ENCODE measurements at regions not wholly inside any gene's neighbourhood (a gene's known extent, or its start where the extent isn't known, plus 50 kb on each side); places are given as distances from the start of the nearest gene placed in this dataset.
"Not testable (repeated sequence)": the region's sequence is repeated elsewhere in the genome, so short reads cannot be mapped to it uniquely, and the experiment has no call there.

DNA sequence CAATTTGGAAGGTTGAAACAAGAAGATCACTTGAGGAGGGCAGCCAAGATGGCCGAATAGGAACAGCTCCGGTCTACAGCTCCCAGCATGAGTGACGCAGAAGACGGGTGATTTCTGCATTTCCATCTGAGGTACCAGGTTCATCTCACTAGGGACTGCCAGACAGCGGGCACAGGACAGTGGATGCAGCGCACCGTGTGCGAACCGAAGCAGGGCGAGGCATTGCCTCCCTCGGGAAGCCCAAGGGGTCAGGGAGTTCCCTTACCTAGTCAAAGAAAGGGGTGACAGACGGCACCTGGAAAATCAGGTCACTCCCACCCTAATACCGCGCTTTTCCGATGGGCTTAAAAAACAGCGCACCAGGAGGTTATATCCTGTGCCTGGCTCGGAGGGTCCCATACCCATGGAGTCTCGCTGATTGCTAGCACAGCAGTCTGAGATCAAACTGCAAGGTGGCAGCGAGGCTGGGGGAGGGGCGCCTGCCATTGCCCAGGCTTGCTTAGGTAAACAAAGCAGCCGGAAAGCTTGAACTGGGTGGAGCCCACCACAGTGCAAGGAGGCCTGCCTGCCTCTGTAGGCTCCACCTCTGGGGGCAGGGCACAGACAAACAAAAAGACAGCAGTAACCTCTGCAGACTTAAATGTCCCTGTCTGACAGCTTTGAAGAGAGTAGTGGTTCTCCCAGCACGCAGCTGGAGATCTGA, 430.4 kb upstream of the RGMB start:
- DNase-seq (ENCODE audit: low read depth in 2 of 2): not testable (repeated sequence)

DNA sequence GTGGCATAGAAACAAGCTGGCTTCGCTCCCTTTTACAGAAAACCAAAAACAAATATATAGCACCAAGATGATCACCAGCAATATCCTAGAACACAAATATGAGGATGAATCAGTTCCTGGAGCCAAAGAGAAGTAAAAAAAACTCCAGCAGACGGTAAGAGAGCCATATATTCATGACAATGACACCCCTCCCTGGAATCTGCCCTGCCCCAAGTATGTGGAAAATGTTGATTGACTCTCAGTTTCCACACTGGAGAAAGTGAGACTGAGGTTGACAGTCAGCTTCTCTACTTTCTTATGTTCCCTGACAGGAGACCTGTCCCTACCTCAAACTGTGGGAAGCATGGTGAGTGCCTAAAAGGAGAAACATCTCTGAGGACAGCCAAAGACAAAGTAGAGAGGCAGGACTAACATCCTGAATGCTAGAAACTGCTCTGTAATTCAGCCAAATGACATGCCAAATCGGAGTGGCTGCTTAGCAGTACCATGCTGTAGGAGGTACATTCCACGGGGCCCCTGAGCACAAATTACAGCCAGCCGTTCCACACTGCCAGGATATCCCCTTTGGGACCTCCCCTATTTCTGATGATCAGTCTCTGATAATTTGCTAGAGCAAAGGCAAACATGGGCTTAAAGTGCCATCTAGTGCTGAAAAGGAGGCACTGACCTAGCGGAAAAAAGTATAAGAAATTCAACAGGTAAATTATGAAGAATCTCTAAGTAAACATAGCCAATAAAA, 424.0 kb upstream of the RGMB start:
- peak; percentile 56 to 85 for DNase-seq (ENCODE audit: low read depth in 2 of 2)

DNA sequence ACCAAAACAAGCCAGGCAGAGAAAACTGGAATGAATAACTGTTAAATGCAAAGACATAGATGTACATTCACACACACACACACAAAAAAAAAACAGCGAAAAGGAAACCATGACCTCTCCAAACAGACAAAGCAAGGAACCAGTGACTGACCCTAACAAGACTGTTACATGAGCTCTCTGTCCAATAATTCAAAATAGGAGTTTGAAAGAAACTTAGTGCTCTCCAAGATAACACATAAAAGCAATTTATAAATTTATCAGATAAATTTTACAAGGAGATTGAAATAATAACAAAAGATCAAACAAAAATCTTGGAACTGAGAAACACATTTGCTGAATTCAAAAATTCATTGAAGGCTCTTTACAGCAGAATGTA, 423.5 kb upstream of the RGMB start:
- no peak for DNase-seq (ENCODE audit: low read depth in 2 of 2)

DNA sequence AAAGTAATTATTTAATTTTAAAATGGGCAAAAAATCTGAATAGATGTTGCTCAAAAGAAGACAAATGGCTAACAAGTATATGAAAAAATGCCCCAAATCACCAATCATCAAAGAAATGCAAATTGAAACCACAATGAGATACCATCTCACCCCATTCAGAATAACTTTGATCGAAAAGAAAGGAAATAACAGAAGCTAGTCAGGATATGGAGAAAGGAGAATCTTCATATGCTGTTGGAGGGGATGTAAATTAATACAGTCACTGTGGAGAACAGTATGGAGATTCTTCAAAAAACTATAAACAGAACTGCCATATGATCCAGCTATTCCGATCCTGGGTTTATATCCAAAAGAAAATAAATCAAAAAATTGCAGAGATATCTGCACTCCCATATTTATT, 418.5 kb upstream of the RGMB start:
- no peak for DNase-seq (ENCODE audit: low read depth in 2 of 2)

DNA sequence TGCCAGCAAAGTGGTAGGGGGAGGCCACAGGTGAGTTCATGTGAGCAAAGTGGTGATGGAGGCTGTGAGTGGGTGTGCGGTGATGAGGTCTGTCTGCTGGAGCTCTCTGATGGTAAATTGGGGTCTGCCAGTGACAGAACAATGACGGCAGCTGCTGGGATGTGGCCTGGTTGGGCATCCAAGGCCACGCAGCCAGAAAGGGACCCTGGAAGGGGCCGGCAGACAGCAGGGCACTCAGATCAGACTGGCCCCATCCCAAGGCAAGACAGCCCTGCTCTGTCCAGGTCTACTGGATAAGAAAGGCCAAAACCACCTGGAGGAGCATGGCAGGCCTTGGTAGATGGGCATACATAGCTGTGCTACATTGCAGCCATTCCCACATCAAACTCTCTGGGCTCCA, 412.9 kb upstream of the RGMB start:
- no peak for DNase-seq (ENCODE audit: low read depth in 2 of 2)

DNA sequence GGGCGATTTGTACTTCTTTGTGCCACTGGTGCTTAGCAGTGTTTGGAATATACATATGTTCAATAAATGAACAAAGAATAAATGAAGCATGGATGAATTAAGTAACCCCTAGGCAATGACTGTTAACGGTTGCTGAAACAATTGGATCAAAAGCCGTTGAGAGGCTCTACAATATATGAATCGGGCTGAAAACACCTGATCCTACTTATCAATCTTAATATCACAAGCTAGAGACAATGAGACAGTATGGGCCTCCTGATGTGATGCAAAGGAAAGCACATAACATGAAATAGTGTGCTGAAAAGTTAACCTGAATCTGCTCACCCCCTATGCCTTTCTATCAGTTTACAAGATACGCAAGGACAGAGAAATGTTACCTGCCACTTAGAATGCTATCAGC, 410.3 kb upstream of the RGMB start:
- DNase-seq (ENCODE audit: low read depth in 2 of 2): no peak

DNA sequence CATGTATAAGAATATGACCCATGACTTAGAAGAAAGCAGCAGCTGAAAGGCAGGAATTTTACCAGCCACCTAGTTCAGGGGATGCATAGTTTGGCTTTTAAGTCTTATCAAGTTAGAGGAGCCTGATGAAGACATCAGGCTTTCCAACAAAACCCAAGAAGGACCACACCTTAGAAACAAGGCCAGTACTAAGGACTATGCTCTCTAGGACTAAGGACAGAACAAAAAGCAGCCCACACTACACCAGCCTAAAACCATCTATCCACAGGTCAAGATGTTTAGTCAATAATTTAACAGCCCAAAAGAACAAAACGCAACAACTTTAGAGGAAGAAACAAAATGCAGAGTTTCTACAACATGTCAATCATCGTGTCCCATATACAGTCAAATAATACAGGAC, 408.9 kb upstream of the RGMB start:
- DNase-seq (ENCODE audit: low read depth in 2 of 2): no peak

DNA sequence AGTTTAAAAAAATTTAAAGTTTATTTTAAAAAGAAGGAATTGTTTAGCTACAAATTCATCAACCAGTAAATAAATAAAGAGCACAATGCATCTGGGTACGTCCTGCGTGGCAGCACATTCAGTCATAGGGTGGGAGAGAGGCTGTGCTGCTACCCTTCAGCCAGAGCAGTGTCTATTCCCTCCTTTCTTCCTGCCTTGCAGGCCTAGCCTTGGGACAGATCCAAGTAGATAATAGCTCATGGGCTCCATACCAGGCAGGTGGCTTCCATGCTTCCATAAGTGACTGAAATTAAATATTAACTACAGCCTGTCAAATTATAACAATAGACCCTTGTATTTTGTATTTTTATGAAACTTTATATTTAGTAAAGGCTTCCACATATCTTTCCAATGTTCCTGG, 408.3 kb upstream of the RGMB start:
- DNase-seq (ENCODE audit: low read depth in 2 of 2): no peak

DNA sequence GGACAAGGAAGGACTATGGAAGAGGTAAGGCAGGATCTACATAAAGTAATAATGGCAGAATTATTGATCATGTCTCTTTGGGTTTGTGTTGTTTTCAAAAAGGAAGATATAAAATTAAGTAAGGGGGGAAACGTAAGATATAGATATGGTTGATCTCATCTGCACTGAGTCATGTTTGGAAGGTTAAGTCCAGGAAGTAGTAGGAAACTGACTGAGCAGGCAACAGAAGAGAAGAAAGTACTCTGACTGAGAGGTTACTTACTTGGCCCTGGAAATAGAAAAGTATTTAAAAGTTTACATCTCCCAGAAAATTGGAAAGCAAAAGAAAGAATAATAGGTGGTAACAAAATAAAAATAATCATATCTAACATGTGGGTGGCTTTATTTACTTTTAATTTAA, 405.3 kb upstream of the RGMB start:
- peak in 1 of 2 donors; percentile 64 for DNase-seq (ENCODE audit: low read depth in 2 of 2)

DNA sequence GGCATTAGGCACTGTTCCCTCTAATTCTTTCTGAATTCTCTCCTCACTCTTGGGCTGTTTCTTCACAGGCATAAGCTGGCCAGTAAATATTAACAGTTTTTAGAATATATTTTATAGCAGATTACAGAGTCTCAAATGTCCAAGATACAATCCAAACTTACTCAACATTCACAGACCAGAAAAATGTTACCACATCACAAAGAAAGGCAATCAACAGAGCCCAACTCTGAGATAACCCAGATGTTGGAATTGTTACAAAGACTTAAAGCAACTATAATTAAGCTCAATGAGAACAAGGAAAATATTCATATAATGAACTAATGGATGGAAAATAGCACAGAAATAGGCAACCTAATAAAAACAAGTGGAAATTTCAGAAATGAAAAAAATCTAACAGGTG, 401.1 kb upstream of the RGMB start:
- DNase-seq (ENCODE audit: low read depth in 2 of 2): no peak

DNA sequence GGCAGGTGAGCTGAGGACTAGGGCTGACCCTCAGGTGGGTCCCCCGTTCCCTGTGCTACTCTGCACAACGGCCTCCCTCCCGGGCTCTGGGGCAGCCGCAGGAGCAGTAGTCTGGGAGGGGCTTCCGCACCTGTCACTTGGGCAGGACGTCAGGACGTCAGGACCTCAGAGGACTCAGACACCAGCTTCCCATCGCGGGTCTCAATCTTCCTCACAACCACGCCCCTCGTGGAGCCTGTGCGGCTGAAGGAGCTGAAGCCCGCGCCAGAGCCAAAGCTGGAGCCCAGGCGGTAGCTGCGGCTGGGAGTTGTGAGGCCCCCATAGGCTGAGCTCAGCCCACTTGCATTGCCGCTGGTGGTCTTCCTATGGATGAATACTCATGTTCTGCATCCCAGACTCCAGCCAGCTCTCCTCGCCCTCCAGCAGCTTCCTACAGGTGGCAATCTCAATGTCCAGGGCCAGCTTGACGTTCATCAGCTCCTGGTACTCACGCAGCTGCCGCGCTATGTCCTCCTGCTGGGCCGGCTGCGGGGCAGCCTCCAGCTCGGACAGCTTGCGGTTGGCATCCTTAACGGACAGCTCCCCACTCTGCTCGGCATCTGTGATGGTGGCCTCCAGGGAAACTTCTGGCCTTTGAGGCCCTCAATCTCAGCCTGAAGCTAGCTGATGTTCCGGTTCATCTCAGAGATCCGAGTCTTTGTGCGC, 381.4 kb upstream of the RGMB start:
- DNase-seq (ENCODE audit: low read depth in 2 of 2): no peak

DNA sequence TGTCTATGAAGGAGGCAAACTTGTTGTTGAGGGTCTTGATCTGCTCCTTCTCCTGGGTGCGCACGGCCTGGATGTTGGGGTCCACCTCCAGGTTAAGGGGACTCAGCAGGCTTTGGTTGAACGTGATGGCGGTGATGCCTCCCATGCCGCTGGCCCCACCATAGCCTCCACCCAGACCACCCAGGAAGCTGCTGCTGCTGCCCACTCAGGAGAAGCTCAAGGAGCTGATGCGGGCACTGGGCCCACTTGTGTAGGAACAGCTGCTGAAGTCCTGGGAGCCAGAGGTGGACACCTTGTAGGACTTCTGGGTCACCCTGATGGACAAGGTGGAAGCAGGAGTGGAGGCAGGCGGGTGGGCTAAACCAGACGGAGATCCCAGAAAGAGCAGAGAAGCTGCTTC, 380.3 kb upstream of the RGMB start:
- not testable (repeated sequence) for DNase-seq (ENCODE audit: low read depth in 2 of 2)

DNA sequence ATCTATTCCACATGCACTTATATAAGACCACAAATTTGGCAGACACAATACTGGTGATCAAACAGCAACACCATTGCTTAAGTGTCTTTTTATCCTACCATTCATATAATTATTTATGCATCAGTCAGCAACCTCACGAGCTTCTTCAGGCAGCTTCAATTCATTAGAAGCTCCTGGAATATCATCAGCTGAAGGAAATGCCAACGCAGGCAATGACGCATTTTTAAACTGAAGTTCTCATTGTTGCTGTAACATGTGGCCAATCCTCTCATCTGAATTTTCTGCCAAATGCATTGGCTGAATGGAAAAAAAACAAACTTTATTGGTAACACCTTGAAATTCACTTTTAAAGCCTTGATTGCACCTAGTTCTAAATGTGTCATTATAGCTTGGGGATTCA, 376.4 kb upstream of the RGMB start:
- peak; percentile 18 to 85 for DNase-seq (ENCODE audit: low read depth in 2 of 2)

DNA sequence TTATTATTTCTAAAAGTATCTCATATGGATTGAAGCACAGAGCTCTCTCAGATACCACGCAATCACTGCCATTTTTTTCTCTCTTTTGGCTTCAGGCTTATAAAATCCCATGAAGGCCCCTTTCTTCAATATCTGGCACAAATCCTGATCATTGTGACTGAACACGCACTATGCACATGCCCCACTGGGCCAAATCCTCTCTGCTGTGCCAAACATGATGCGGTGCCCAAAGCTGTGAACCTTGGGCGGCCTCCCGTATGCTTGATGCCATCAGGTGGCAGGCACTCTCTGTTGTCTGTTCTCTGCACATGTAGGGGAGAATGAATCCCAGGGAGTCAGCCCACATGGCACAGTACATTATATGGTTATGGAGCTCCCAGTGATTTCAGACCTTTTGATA, 375.0 kb upstream of the RGMB start:
- no peak for DNase-seq (ENCODE audit: low read depth in 2 of 2)

DNA sequence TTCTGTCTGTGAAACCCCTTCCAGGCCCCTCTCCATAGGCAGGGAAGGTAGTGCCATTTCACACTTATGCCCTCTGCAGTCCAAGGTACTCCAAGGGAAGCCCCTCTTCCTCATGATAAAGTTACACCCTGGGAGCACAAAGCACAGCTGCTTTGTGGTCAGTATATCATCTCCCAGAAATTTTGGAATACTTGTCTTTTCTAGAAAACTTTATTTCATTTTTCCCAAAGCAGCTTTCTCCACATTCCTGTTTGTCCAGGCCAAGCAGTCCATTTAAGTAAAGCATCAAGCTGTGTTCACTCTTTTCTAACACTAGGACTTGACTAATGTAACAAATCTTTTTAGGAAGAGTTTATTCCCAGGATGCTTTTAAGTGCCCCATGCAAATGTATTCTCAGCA, 371.8 kb upstream of the RGMB start:
- no peak for DNase-seq (ENCODE audit: low read depth in 2 of 2)

DNA sequence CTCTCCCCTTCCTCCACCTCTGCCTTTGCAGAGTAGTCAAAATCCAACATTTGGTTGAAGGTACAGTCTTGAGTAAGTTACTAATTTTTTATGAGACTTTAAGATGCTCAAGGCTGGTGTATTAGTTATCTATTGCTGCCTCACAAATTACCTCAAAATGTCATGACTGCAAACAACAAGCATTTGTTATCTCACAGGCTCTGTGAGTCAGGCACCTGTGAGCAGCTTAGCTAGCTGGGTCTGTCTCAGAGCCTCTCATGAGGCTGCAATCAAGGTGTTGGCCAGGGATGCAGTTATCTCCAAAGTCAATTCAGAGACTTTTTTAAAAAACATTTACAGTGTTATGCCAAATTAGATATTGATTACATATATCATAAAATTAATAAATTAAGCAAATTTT, 371.3 kb upstream of the RGMB start:
- no peak for DNase-seq (ENCODE audit: low read depth in 2 of 2)

DNA sequence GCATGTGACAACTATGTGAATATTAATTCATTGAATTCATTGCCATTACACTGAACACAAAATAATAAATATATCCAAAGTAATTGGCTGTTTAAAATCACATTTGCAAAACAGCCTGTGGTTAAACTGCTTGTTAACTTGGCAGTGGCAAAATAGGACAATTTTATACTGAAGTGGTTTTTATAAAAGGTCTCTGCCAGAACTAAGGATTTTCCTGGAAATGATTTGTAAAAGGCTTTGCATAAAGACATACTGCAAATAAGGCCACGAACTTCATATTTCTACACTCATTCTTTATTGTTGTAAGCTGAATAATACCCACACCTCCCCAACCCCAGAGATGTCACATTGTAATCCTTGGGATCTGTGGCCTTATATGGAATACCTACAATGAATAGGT, 370.3 kb upstream of the RGMB start:
- DNase-seq (ENCODE audit: low read depth in 2 of 2): no peak

DNA sequence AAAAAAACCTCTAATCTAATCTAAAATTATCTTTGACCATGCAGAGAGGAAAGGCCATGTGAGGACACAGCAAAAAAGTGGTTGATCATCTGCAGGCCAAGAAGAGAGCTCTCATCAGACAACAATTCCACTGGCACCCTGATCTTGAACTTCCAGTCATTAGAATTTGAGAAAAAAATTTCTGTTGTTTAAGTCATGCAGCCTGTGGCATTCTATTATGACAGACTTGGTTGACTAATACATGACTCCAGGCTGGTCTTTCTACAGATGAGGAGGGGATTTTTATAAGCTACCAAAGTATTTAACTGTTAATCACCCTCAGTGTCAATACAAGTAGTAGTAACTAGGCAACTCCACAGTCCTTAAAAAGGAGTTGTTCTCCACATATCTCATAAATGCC, 358.5 kb upstream of the RGMB start:
- DNase-seq (ENCODE audit: low read depth in 2 of 2): peak in 1 of 2 donors; percentile 53

DNA sequence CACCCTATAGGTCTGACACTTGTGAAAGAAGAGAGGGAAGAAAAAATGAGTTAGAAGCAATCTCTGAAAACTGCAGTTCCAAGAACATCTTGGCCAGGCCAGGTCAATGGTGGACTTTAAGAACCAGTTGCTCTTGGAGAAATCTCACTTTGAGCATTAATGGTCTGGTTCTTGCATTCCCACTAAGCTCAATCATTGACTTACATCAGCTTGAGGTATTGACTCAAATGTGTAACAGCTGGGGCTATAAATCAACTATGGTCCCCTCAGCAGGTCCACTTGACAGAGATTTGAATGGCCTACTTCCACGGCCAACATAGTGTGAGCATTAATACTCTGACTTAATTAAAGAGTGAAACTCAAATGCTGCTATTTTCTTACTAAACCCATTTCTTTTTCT, 357.8 kb upstream of the RGMB start:
- no peak for DNase-seq (ENCODE audit: low read depth in 2 of 2)

DNA sequence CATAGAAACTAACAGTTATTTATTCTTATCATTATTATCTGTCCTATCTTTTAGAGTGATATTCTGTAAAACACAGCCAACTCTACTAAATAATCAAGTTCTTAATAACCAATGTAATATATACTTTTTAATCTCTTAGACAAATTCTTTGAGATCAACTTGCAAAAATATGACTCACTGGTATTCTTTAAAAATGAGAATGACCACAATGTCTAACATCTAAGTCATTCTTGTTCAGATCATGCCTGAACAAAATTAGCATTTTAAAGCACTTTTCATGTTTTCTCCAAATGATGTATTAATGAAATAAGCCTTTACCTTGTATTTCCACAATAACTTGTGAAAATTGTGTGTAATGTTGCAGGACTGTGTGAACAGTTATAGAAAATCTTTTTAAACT, 356.9 kb upstream of the RGMB start:
- DNase-seq (ENCODE audit: low read depth in 2 of 2): no peak

DNA sequence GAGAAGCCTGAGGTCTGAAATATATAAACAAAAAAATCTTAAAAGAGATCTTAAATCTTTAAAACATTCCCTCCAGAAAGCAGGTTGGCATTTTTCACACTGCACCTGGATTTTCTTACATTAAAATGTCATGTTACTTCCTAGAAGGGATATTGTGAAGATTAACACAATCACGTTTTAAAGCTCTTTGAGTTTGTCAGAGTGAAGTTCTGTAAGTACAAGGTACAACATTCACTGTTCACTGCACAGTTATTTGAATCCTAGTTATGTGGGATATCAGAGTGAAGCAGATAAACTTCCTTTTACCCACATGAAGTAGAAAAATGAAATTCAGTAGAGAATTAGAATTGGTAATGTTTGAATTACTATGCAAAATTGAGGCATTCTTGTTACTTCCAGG, 353.6 kb upstream of the RGMB start:
- DNase-seq (ENCODE audit: low read depth in 2 of 2): no peak

DNA sequence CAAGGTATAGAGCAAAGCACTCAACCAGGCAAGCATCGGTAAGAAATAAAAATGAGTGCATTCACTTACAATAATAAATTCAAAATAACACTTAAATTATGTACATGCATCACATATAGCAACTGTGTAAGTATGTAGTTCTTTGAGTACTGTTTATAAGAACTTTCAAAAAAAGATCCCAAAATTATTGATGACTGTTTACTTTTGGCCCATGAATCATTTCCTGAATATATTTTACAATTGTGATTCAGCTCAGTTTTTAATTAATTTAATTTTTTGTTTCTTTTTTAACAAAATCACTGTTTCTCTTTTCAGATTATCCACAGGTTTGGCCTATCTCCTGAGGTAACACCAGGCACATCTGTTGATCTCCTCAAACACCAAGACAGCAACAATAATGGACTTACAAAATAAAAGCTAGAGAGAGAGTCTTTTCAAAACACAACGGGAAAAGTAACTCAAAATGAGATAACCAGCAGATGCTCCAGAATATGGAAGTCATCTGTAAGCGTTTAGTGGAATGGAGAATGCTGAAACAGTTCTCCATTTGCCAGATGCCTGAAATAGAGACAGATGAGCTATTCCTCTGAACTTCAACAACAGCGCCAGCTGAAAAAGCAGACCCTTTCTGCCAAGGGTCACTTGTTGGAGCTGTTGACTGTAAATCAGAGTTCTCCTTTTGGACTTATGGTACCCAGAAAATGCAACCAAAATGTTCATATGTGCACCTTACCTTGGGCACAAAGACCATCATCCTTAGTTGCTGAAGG, 348.6 kb upstream of the RGMB start:
- peak in 1 of 2 donors; percentile 33 for DNase-seq (ENCODE audit: low read depth in 2 of 2)
